ENCODE measurements at regions not wholly inside any gene's neighbourhood (a gene's known extent, or its start where the extent isn't known, plus 50 kb on each side); places are given as distances from the start of the nearest gene placed in this dataset.

DNA sequence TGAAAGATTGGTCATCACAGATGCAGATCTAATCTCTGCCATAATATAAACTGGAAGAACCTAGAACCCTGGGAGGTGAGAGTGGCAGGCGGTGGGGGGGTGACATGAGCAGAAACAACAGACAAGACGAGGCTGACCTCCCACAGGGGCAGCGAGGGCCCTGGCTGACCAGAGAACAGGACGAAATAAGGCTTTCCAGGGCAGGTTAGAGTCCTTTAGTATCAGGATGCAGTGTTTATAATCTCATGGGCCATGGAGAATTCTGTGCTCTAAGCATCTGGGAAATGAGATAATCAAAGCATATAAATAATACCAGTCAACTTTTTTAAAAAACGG lies 102.7 kb upstream of the BCL2L14 start:
- TF ChIP-seq ZNF70 (CRISPR knock-in tag; IDR thresholded peaks at IDR 0.05) (no peak), BACH2 (CRISPR knock-in tag; IDR thresholded peaks at IDR 0.05; ENCODE audit: borderline replicate concordance) (no peak), RARB (CRISPR knock-in tag; IDR thresholded peaks at IDR 0.05) (no peak)
- TF ChIP-seq, protein P1, sequence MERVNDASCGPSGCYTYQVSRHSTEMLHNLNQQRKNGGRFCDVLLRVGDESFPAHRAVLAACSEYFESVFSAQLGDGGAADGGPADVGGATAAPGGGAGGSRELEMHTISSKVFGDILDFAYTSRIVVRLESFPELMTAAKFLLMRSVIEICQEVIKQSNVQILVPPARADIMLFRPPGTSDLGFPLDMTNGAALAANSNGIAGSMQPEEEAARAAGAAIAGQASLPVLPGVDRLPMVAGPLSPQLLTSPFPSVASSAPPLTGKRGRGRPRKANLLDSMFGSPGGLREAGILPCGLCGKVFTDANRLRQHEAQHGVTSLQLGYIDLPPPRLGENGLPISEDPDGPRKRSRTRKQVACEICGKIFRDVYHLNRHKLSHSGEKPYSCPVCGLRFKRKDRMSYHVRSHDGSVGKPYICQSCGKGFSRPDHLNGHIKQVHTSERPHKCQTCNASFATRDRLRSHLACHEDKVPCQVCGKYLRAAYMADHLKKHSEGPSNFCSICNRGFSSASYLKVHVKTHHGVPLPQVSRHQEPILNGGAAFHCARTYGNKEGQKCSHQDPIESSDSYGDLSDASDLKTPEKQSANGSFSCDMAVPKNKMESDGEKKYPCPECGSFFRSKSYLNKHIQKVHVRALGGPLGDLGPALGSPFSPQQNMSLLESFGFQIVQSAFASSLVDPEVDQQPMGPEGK (CRISPR knock-in tag; IDR thresholded peaks at IDR 0.05; ENCODE audit: borderline replicate concordance): no peak
- TF ChIP-seq, protein P2, sequence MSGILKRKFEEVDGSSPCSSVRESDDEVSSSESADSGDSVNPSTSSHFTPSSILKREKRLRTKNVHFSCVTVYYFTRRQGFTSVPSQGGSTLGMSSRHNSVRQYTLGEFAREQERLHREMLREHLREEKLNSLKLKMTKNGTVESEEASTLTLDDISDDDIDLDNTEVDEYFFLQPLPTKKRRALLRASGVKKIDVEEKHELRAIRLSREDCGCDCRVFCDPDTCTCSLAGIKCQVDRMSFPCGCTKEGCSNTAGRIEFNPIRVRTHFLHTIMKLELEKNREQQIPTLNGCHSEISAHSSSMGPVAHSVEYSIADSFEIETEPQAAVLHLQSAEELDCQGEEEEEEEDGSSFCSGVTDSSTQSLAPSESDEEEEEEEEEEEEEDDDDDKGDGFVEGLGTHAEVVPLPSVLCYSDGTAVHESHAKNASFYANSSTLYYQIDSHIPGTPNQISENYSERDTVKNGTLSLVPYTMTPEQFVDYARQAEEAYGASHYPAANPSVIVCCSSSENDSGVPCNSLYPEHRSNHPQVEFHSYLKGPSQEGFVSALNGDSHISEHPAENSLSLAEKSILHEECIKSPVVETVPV (CRISPR knock-in tag; IDR thresholded peaks at IDR 0.05): no peak
- no peak for ATAC-seq

GRCh38 chr12:11968516-11968915 lies 102.2 kb upstream of the BCL2L14 start:
- TF ChIP-seq PPARA (CRISPR knock-in tag; IDR thresholded peaks at IDR 0.05; ENCODE audit: borderline replicate concordance) (no peak), TOX (CRISPR knock-in tag; IDR thresholded peaks at IDR 0.05; ENCODE audit: borderline replicate concordance) (no peak), ZFP3 (CRISPR knock-in tag; IDR thresholded peaks at IDR 0.05) (no peak), ZNF8 (CRISPR knock-in tag; IDR thresholded peaks at IDR 0.05) (no peak), ZFP30 (CRISPR knock-in tag; IDR thresholded peaks at IDR 0.05) (no peak), ZC3H10 (CRISPR knock-in tag; IDR thresholded peaks at IDR 0.05) (no peak), ZNF565 (CRISPR knock-in tag; conservative IDR thresholded peaks at IDR 0.05; ENCODE audit: low read depth) (no peak), TSHZ2 (CRISPR knock-in tag; IDR thresholded peaks at IDR 0.05) (no peak), ESRRG (CRISPR knock-in tag; IDR thresholded peaks at IDR 0.05) (no peak)
- ATAC-seq: no peak

GRCh38 chr12:11969437-11970154 lies 101.1 kb upstream of the BCL2L14 start:
- ATAC-seq: no peak
- TF ChIP-seq ZNF70 (CRISPR knock-in tag; IDR thresholded peaks at IDR 0.05) (no peak), TCF4 (CRISPR knock-in tag; IDR thresholded peaks at IDR 0.05; ENCODE audit: borderline replicate concordance) (no peak), CREB5 (CRISPR knock-in tag; IDR thresholded peaks at IDR 0.05; ENCODE audit: low read depth) (no peak), ISL1 (CRISPR knock-in tag; IDR thresholded peaks at IDR 0.05) (no peak), TOX (CRISPR knock-in tag; IDR thresholded peaks at IDR 0.05; ENCODE audit: borderline replicate concordance) (no peak), BACH2 (CRISPR knock-in tag; IDR thresholded peaks at IDR 0.05; ENCODE audit: borderline replicate concordance) (no peak), RARB (CRISPR knock-in tag; IDR thresholded peaks at IDR 0.05) (no peak), SNAI2 (CRISPR knock-in tag; IDR thresholded peaks at IDR 0.05) (no peak), TSHZ2 (CRISPR knock-in tag; IDR thresholded peaks at IDR 0.05) (no peak), CSDC2 (CRISPR knock-in tag; IDR thresholded peaks at IDR 0.05) (no peak), OSR1 (CRISPR knock-in tag; IDR thresholded peaks at IDR 0.05) (no peak), POU6F1 (CRISPR knock-in tag; IDR thresholded peaks at IDR 0.05; ENCODE audit: borderline replicate concordance, low read depth) (no peak), ARNTL (CRISPR knock-in tag; IDR thresholded peaks at IDR 0.05; ENCODE audit: borderline replicate concordance, low read depth) (no peak)
- TF ChIP-seq, protein P1 (CRISPR knock-in tag; IDR thresholded peaks at IDR 0.05; ENCODE audit: borderline replicate concordance): no peak
- TF ChIP-seq, protein P2 (CRISPR knock-in tag; IDR thresholded peaks at IDR 0.05): no peak

Measured in SK-N-SH treated with all-trans-retinoic acid at 6 μM for 48 hours (cell line).